ENCODE measurements at regions not wholly inside any gene's neighbourhood (a gene's known extent, or its start where the extent isn't known, plus 50 kb on each side); places are given as distances from the start of the nearest gene placed in this dataset.

DNA sequence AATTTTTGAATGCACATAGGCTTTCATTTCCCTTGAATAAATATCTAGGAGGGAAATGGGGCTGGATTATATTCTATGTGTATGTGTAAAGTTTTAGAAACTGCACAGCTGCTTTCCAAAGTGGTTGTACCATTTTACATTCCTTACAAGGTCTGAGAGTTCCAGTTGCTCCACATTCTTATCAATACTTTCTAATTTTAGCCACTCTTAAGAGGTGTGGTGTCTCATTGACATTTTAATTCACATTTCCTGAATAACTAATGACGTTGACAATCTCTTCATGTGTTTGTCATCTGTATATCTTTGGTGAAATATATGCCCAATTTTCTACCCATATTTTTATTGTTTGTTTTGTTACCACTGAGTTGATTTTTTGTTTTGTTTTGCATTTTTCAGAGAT is 74.6 kb upstream of the VASH1 start:
- TF ChIP-seq POLR2A (IDR thresholded peaks at IDR 0.05) = no peak
- TF ChIP-seq, protein P1, sequence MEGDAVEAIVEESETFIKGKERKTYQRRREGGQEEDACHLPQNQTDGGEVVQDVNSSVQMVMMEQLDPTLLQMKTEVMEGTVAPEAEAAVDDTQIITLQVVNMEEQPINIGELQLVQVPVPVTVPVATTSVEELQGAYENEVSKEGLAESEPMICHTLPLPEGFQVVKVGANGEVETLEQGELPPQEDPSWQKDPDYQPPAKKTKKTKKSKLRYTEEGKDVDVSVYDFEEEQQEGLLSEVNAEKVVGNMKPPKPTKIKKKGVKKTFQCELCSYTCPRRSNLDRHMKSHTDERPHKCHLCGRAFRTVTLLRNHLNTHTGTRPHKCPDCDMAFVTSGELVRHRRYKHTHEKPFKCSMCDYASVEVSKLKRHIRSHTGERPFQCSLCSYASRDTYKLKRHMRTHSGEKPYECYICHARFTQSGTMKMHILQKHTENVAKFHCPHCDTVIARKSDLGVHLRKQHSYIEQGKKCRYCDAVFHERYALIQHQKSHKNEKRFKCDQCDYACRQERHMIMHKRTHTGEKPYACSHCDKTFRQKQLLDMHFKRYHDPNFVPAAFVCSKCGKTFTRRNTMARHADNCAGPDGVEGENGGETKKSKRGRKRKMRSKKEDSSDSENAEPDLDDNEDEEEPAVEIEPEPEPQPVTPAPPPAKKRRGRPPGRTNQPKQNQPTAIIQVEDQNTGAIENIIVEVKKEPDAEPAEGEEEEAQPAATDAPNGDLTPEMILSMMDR (IDR thresholded peaks at IDR 0.05) = no peak
